NCI-H2196 (cell line): ENCODE measurements at regions not wholly inside any gene's neighbourhood (a gene's known extent, or its start where the extent isn't known, plus 50 kb on each side); places are given as distances from the start of the nearest gene placed in this dataset.

Source experiments
- DNase-seq: peaks from one replicate; lab custom pipeline; 2025; ENCODE audit not compliant: unreplicated experiment; lab: John Stamatoyannopoulos, UW

GRCh38 chr7:89401099-89401498 is 605.6 kb upstream of the TEX47 start:
- no peak for DNase-seq

GRCh38 chr7:89401690-89402089 is 606.2 kb upstream of the TEX47 start:
- DNase-seq: no peak

GRCh38 chr7:89451911-89452310 is 656.4 kb upstream of the TEX47 start:
- DNase-seq: no peak

DNA sequence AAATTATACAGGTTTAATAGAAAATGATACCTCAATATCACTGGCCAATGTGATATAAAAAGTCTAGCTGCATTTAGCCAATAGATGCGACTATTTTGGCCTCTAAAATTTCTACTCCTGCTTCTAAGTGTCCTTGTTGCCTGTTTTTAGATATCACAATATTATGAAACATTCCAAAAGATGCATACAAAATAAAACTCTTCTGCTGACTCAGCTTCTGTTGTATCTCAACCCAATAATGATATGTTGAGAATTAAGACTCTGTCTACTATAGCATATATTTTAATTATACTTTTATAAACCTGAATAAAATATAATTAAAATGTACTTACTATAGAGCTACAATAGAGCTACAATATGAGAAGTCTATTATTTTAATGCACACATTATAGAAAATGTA is 661.0 kb upstream of the TEX47 start:
- DNase-seq: no peak

DNA sequence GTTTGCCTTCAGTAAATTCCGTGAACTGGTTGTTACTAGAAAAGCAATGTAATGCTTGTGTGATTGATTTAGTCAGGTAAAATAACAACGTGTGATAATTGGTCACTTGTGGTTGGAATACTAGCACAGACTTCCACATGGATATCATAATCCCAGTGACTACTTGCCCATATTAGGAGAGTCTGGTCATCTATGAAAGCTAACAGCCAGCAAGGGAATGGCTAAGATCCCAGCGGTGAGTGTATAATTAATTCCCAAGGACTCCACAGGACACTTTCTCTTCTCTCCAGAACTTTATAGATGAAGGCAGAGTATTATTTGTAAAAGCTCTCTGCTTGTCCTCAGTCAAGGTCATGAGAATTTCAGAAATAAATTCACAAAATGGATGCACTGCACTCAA is 662.6 kb upstream of the TEX47 start:
- no peak for DNase-seq

DNA sequence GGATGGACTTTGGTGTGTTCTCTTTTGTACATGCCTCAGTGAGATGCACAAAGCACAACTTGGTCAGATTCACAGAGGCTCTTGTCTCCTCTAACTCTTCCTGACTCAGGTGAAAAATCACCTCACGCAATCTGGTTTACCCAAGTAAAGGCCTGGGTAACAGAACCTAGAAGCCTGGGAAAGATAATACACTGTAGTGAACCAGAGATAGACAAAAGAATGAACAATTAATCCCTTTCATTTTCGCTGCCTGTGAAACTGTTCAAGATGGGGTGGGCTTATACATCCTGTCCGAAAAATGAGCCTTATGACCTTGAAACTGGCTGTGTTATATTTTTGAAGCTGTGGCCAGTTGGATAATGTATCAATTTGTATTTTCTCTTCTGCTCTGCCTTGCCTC is 678.9 kb upstream of the TEX47 start:
- no peak for DNase-seq

DNA sequence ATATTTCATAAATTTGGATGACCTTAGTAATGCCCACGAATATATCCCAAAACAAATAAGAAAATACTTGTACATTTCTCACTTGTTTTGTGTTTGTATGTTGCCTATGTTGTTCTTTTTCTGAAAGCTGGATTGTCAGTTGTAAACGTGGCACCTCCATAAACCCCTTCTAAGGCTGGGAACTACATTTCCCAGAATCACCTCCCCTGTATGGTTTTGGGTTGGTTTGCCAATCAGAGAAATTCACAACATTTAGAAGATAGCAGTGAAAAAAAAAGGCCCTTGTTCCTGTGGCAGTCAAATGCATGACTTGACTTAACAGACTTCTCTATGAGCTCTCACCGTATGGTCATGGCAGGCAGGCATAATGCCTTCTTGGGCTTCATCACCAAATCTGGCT is 676.3 kb upstream of the STEAP1 start:
- no peak for DNase-seq

GRCh38 chr7:89495704-89496103 is 658.6 kb upstream of the STEAP1 start:
- DNase-seq: no peak

DNA sequence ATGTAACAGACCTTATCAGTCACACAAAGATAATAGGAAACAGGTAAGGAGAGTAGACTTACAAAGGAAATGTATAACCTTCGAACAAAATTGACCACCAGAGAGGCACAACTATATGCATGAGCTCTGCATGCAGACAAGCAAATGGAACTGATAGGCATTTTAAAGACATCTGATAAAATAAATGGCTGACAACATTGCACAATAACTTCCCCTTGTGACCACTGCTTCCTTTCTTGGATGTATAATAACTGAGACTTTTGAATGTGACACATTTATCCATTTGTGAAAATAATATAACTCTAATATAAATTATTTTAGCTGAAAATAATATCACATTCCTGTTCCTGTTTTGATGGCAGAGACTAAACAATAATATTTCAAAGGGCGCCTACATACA is 654.2 kb upstream of the STEAP1 start:
- DNase-seq: no peak

- no peak for DNase-seq
Measured at GRCh38 chr7:89503281-89503680, 651.0 kb upstream of the STEAP1 start.

- no peak for DNase-seq
Measured at GRCh38 chr7:89507034-89507433, 647.2 kb upstream of the STEAP1 start.

DNA sequence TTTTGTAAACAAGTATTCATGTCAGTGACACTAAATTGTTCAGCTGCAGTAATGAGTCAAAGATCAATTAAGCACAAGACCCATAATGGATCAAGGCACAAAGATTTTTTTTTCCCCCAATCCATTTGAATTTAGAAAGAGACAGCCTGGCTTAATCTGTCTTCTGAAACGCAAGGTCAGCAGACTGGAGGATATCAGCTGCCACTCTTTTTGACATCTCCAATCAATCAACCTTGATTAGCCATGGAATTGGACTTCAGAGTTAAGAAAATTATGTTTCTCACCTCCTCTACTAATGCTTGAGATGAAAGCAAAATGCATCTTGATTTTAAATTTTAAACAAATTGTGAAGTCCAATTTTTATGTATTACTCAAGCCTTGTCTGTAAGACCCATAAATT is 642.4 kb upstream of the STEAP1 start:
- no peak for DNase-seq

DNA sequence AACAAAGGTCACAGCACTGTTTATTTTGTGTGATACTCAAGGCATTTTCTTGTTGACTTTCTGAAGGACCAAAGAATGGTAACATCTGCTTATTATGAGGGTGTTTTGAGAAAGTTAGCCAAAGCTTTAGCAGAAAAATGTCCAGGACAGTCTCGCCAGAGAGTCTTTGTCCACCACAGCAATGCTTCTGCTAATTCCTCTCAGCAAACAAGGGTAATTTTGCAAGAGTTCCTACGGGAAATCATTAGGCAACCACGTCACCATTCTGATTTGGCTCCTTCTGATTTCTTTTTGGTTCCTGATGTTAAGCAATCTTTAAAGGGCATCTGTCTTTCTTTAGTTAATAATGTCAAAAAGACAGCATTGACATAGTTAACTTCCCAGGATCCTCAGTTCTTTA is 639.3 kb upstream of the STEAP1 start:
- DNase-seq: no peak

DNA sequence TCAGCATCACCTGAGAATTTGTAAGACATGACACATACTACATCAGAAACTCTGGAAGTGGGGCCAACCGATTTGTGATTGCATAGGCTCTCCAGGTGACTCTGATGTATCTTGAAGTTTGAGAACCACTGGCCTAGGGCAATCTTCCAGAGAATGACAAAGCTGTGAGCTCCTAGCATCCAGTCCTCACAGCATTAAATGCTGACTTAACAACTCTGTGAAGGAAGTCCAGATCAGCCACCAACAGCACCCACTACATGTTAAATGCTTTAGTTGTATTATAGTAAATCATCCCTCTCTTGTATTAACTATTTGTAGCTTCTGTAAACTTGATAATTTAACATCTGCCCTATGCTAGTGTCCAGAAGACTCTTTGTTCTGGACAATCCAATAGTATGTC is 636.5 kb upstream of the STEAP1 start:
- DNase-seq: no peak

- no peak for DNase-seq
Measured at GRCh38 chr7:89549768-89550167, 604.5 kb upstream of the STEAP1 start.

DNA sequence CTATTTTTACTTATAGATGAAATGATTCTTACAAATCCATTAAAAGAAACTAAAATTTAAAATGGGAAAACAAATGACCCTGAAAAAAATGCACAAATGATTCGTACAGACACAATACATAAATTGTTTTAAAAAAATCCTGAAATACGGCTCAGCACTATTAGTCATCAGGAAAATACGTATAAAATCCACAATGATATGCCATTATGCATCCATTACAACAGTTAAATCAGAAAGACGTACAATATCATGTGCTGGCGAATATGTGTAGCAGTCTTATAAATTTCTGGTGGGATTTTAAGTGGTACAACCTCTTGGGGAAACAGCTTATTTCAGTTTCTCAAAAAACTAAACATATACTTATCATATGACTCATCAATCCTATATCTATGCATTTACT is 600.1 kb upstream of the STEAP1 start:
- no peak for DNase-seq

DNA sequence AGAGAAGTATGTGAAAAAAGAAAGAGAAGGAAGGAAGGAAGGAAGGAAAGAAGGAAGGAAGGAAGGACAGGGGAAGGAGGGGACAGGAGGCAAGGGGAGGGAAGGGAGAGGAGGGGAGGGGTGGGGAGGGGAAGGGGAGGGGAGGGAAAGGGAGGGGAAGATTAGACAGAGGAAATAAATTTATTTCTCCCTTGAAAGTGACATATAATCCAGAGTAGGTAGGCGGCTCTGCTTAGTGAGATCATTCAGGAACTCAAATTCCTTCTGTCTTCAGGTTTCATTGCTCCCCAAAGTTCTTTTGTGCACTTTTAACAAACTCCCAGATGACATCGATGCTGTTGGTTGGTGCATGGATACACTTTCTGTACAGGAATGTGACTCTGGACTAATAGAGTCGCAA is 594.7 kb upstream of the STEAP1 start:
- no peak for DNase-seq

- DNase-seq: no peak
Measured at GRCh38 chr7:89563597-89563996, 590.7 kb upstream of the STEAP1 start.

DNA sequence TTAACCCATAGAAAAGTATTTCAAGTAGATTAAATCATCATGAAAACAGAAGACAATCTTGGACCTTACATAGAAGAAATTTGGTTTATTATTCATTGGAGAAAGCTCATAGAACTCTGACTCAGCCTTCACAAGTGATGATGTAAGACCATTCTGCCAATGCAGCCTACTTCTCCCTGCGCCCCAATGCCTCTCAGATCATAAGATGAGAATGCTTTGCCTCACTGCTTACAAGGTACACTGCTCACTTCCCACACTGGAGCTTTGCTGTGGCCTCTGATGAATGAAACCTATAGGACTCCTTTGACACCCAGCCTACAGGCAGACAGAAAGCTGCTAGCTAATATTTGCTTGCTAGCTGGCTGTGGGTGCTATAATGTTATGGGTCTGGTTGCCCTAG is 569.4 kb upstream of the STEAP1 start:
- DNase-seq: no peak

DNA sequence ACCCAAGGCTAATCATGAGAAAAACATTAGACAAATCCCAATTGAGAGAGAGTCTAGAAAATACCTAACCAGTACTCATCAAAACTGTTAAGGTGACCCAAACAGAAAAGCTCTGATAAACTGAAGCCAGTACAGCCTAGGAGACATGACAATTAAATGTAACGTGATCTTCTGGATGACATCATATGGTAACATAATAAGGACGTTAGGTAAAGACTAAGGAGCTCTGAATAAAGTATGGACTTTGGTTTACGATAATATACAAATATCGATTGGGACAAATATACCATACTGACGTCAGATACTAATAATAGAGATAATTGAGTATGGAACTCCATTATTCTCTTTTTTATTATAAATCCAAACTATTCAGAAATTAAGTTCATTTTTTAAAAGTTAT is 561.1 kb upstream of the STEAP1 start:
- DNase-seq: no peak

DNA sequence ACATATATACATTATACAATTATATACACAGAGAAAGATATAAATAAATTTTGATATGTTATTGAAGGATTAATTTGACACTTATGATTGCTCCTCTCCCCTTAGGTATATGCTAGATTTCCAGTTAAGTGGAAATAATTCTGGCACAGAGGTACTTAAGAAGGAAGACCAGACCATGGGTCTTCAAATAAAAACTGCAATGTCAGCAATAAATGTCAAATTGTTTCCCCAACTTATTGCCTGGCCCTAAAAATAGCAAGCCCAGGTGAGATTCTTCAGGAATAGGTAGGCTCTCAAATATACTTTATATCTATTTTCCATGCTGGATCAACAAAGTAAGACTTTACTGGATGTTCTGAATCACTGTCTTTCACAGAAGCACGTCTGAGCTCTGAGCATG is 551.3 kb upstream of the STEAP1 start:
- no peak for DNase-seq

DNA sequence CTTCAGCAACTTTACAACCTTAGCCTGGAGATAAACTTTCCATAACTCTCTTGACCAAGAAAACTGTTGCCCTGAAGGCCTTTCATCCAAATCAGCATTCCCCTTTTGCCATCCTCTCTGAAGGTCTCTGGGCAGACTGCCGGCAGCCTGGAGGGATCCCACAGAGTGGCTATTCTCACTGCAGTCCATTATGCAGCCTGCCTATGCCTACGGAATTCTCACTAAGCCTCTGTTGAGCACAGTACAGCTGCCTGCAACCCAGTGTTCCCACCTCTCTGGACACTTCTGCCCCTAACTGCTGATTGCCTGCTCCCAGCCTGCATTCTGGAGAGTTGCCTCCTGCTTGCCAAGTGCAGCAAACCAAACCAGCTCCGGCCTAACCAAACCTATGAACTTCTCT is 548.9 kb upstream of the STEAP1 start:
- no peak for DNase-seq

DNA sequence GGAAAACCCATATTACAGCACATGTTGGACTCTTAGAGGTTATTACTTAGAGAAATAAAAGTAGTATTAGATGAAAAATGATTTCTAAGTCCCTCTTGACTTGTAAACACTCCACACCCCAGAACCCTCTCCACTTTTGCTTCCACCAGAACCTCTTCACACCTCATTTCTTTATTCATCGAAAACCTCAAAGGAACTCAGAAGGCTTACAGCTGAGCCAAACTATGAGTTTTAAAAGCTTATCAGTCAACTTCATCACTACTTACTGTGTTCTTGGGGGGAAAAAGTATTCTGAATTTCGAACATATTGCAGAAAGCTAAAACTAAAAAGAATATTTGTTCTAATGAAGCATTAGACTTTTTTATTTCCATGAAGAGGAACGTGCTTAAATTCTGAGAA is 547.8 kb upstream of the STEAP1 start:
- no peak for DNase-seq

- no peak for DNase-seq
Measured at GRCh38 chr7:89607792-89608191, 546.5 kb upstream of the STEAP1 start.
